B cell (primary cell): ENCODE measurements at regions not wholly inside any gene's neighbourhood (a gene's known extent, or its start where the extent isn't known, plus 50 kb on each side); places are given as distances from the start of the nearest gene placed in this dataset.

Source experiments
- ATAC-seq: fragments of 200-7000 bp; cut with Tn5 transposase; one replicate; pipeline ENCODE4 v1.10.0; 2021; ENCODE audit warnings: low read depth, mild to moderate bottlenecking, moderate number of reproducible peaks, moderate library complexity
- CTCF ChIA-PET: fragments of 350-600 bp; sonication (Branson Sonifier 250); formaldehyde crosslinking; loops from one replicate; lab custom pipeline; 2021; ENCODE audit warnings: antibody characterized with exemption, inconsistent platforms; lab: Charles Lee
- POLR2A ChIA-PET: fragments of 350-600 bp; sonication (Branson Sonifier 250); formaldehyde crosslinking; loops from one replicate; lab custom pipeline; 2021; ENCODE audit warnings: antibody characterized with exemption; lab: Charles Lee
- DNase-seq: peaks from one replicate; pipeline ENCODE4 v3.0.0; 2013
- H2AFZ ChIP-seq: 2 replicates; pipeline ENCODE4 v1.6.1; 2012; ENCODE audit warnings: mild to moderate bottlenecking, low read depth, low read length; ENCODE audit not compliant: insufficient read depth, poor library complexity, severe bottlenecking
- H3K27ac ChIP-seq, 2 donors: 1 replicate in 1 of 2; 2 replicates in 1 of 2; pipeline ENCODE4 v1.5.1; 2012 to 2013; ENCODE audit warnings: low read length in 2 of 2, mild to moderate bottlenecking in 2 of 2, moderate library complexity in 1 of 2
- H3K27me3 ChIP-seq, 4 experiments: fragments of 200-600 bp in 1 of 4; sonication (generic) in 1 of 4; replicated peaks in 1 of 4; 1 replicate in 2 of 4; 2 replicates in 2 of 4; pipeline versions ENCODE4 v1.6.1 to v1.7.0; 2013 to 2016; ENCODE audit warnings: low read length in 3 of 4, mild to moderate bottlenecking in 2 of 4, mixed read lengths in 1 of 4, moderate library complexity in 1 of 4; ENCODE audit not compliant: insufficient read depth in 4 of 4, control insufficient read depth in 3 of 4; ENCODE audit errors: control extremely low read depth in 1 of 4
- H3K36me3 ChIP-seq, 2 experiments: replicated peaks in 1 of 2; 1 replicate in 1 of 2; 2 replicates in 1 of 2; pipeline versions ENCODE4 v1.6.1 to v1.7.1; 2013; ENCODE audit warnings: low read length in 1 of 2; ENCODE audit not compliant: insufficient read depth in 2 of 2, control insufficient read depth in 1 of 2; ENCODE audit errors: control extremely low read depth in 1 of 2, extremely low read depth in 1 of 2
- H3K4me1 ChIP-seq, 2 donors: fragments of 200-600 bp in 1 of 2; sonication (generic) in 1 of 2; 1 replicate in 1 of 2; 2 replicates in 1 of 2; pipeline versions ENCODE4 v1.5.1 to v1.6.1; 2013 to 2017; ENCODE audit warnings: low read length in 2 of 2; ENCODE audit not compliant: control insufficient read depth in 2 of 2, insufficient read depth in 2 of 2
- H3K4me2 ChIP-seq: replicated peaks from 2 replicates; pipeline ENCODE3; 2012; ENCODE audit warnings: mild to moderate bottlenecking, low read depth, low read length; ENCODE audit not compliant: poor library complexity, severe bottlenecking
- H3K4me3 ChIP-seq, 5 experiments: fragments of 200-600 bp in 1 of 5; sonication (generic) in 1 of 5; 1 replicate in 3 of 5; 2 replicates in 2 of 5; pipeline versions ENCODE4 v1.5.1 to v1.7.0; 2011 to 2016; ENCODE audit warnings: low read length in 4 of 5, mild to moderate bottlenecking in 4 of 5, low read depth in 2 of 5, control low read depth in 1 of 5, moderate library complexity in 1 of 5; ENCODE audit not compliant: insufficient read depth in 1 of 5; ENCODE audit errors: control extremely low read depth in 1 of 5, extremely low read depth in 1 of 5
- H3K79me2 ChIP-seq: fragments of 200-600 bp; sonication (generic); one replicate; pipeline ENCODE4 v1.6.0; 2016; ENCODE audit warnings: low read length; ENCODE audit not compliant: control insufficient read depth, insufficient read depth
- H3K9ac ChIP-seq: fragments of 200-600 bp; sonication (generic); 2 replicates; pipeline ENCODE4 v1.6.1; 2017; ENCODE audit warnings: mild to moderate bottlenecking, low read length, moderate library complexity
- H3K9me3 ChIP-seq, 3 donors: one replicate each; pipeline versions ENCODE4 v1.6.1 to v1.7.1; 2013; ENCODE audit warnings: low read length in 2 of 3; ENCODE audit not compliant: control insufficient read depth in 2 of 3, insufficient read depth in 1 of 3; ENCODE audit errors: control extremely low read depth in 1 of 3
- H4K20me1 ChIP-seq: 2 replicates; pipeline ENCODE4 v1.6.0; 2012; ENCODE audit warnings: mild to moderate bottlenecking, low read length; ENCODE audit not compliant: insufficient read depth, control insufficient read depth, poor library complexity, severe bottlenecking
- H3K27ac Mint-ChIP-seq: one replicate; pipeline ENCODE4 v1.8.0; 2021; ENCODE audit warnings: mixed read lengths
- H3K27me3 Mint-ChIP-seq: one replicate; pipeline ENCODE4 v1.8.0; 2021; ENCODE audit warnings: mixed read lengths
- H3K4me1 Mint-ChIP-seq: one replicate; pipeline ENCODE4 v1.8.0; 2021; ENCODE audit warnings: mixed read lengths
- H3K4me3 Mint-ChIP-seq: one replicate; pipeline ENCODE4 v1.8.0; 2021; ENCODE audit warnings: mixed read lengths
- H3K9me3 Mint-ChIP-seq: one replicate; pipeline ENCODE4 v1.8.0; 2022; ENCODE audit warnings: mixed read lengths; ENCODE audit not compliant: insufficient read depth
- EZH2 ChIP-seq: IDR thresholded peaks from 2 replicates; pipeline ENCODE4 v1.6.1; 2012; ENCODE audit warnings: borderline replicate concordance, low read depth, mild to moderate bottlenecking, moderate library complexity, low read length; ENCODE audit not compliant: insufficient read depth, poor library complexity, severe bottlenecking
- WGBS: methylation state at CpG from one replicate; pipeline ENCODE4 v1.1.5; 2013; ENCODE audit warnings: missing lambda C conversion rate; ENCODE audit not compliant: insufficient coverage; 5-methylcytosine and 5-hydroxymethylcytosine counted together
- intact Hi-C: fragments of 100-400 bp; cut with micrococcal nuclease; formaldehyde crosslinking; loops from one replicate; pipeline ENCODE4 v1.10.0; 2022
- TF ChIP-seq, protein P1 (sequence below): fragments of 200-600 bp; IDR thresholded peaks from one replicate; pipeline ENCODE4 v1.8.0; 2022; ENCODE audit warnings: antibody characterized with exemption, mild to moderate bottlenecking

GRCh38 chr10:30788307-30788706, 158.8 kb upstream of the LYZL2 start:
- Histone ChIP-seq H3K27ac (no peak overlapping the region), H4K20me1 (no peaks in the 10 kb centered on the region), H3K27me3 (peaks cover 0 to 11% (median 4%) of the 10 kb centered on the region in 4 experiments), H3K9ac (no peak overlapping the region), H2AFZ (no peak overlapping the region), H3K4me1 (peaks cover 11 to 26% of the 10 kb centered on the region in 2 donors), H3K9me3 (no peaks in the 10 kb centered on the region), H3K4me2 (no peak overlapping the region), H3K36me3 (no peaks in the 10 kb centered on the region), H3K79me2 (no peaks in the 10 kb centered on the region), H3K4me3 (no peak overlapping the region)
- WGBS = 10% methylated on average over 2 of the region's 3 CpGs
- POLR2A ChIA-PET = no interaction called here
- DNase-seq = no peak
- intact Hi-C loops = no loop called here
- no peaks in the 10 kb centered on the region for H3K9me3 Mint-ChIP-seq
- H3K4me3 Mint-ChIP-seq = no peak overlapping the region
- CTCF ChIA-PET = interaction anchor here (2.4 kb wide), 1 partner anchor 981 kb away, joined by 7 read pairs; no protein-coding TSS in a partner anchor
- H3K27ac Mint-ChIP-seq = no peak overlapping the region
- no peak for TF ChIP-seq EZH2
- TF ChIP-seq, protein P1, sequence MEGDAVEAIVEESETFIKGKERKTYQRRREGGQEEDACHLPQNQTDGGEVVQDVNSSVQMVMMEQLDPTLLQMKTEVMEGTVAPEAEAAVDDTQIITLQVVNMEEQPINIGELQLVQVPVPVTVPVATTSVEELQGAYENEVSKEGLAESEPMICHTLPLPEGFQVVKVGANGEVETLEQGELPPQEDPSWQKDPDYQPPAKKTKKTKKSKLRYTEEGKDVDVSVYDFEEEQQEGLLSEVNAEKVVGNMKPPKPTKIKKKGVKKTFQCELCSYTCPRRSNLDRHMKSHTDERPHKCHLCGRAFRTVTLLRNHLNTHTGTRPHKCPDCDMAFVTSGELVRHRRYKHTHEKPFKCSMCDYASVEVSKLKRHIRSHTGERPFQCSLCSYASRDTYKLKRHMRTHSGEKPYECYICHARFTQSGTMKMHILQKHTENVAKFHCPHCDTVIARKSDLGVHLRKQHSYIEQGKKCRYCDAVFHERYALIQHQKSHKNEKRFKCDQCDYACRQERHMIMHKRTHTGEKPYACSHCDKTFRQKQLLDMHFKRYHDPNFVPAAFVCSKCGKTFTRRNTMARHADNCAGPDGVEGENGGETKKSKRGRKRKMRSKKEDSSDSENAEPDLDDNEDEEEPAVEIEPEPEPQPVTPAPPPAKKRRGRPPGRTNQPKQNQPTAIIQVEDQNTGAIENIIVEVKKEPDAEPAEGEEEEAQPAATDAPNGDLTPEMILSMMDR = no peak
- ATAC-seq = no peak
- H3K27me3 Mint-ChIP-seq = peaks cover 7% of the 10 kb centered on the region
- H3K4me1 Mint-ChIP-seq = peaks cover 23% of the 10 kb centered on the region

- peaks cover 18% of the 10 kb centered on the region for H3K4me1 Mint-ChIP-seq
- Histone ChIP-seq H3K27me3 (peaks cover 0 to 11% (median 4%) of the 10 kb centered on the region in 4 experiments), H3K4me2 (no peak overlapping the region), H3K27ac (no peak overlapping the region), H4K20me1 (no peaks in the 10 kb centered on the region), H3K79me2 (no peaks in the 10 kb centered on the region), H2AFZ (no peak overlapping the region), H3K9me3 (no peaks in the 10 kb centered on the region), H3K36me3 (no peaks in the 10 kb centered on the region), H3K4me1 (peaks cover 5 to 23% of the 10 kb centered on the region in 2 donors), H3K4me3 (no peak overlapping the region), H3K9ac (no peak overlapping the region)
- H3K4me3 Mint-ChIP-seq = no peak overlapping the region
- ATAC-seq (no peak), DNase-seq (no peak)
- WGBS = 94% methylated on average over 2 of the region's 2 CpGs
- ChIA-PET POLR2A (no interaction called here), CTCF (interaction anchor here (2.4 kb wide), 1 partner anchor 983 kb away, joined by 7 read pairs; no protein-coding TSS in a partner anchor)
- no peaks in the 10 kb centered on the region for H3K9me3 Mint-ChIP-seq
- peaks cover 7% of the 10 kb centered on the region for H3K27me3 Mint-ChIP-seq
- intact Hi-C loops = no loop called here
- no peak overlapping the region for H3K27ac Mint-ChIP-seq
- TF ChIP-seq, protein P1 = no peak
- no peak for TF ChIP-seq EZH2
Measured at GRCh38 chr10:30786906-30787305, 157.4 kb upstream of the LYZL2 start.
